ENCODE measurements at regions not wholly inside any gene's neighbourhood (a gene's known extent, or its start where the extent isn't known, plus 50 kb on each side); places are given as distances from the start of the nearest gene placed in this dataset.

GRCh38 chr13:76350399-76350798 is 535.8 kb downstream of the KCTD12 start:
- H3K4me3 ChIP-seq (ENCODE audit: low read length), result no peak overlapping the region
- TF ChIP-seq CTCF (conservative IDR thresholded peaks at IDR 0.05; ENCODE audit: low read depth, low read length), result no peak
- DNase-seq (ENCODE audit: low read depth), result no peak

- DNase-seq (ENCODE audit: low read depth), result peak; percentile 68
- no peak for TF ChIP-seq CTCF (conservative IDR thresholded peaks at IDR 0.05; ENCODE audit: low read depth, low read length)
- no peak overlapping the region for H3K4me3 ChIP-seq (ENCODE audit: low read length)
These were observed 536.5 kb downstream of the KCTD12 start for GRCh38 chr13:76349700-76350099.

- DNase-seq (ENCODE audit: low read depth), result no peak
- no peak overlapping the region for H3K4me3 ChIP-seq (ENCODE audit: low read length)
- TF ChIP-seq CTCF (conservative IDR thresholded peaks at IDR 0.05; ENCODE audit: low read depth, low read length), result no peak
These were observed 546.6 kb downstream of the KCTD12 start for GRCh38 chr13:76339649-76340048.

GRCh38 chr13:76338003-76338402 is 548.2 kb downstream of the KCTD12 start:
- H3K4me3 ChIP-seq (ENCODE audit: low read length), result no peak overlapping the region
- no peak for TF ChIP-seq CTCF (conservative IDR thresholded peaks at IDR 0.05; ENCODE audit: low read depth, low read length)
- DNase-seq (ENCODE audit: low read depth), result no peak

GRCh38 chr13:76336889-76337844 is 549.0 kb downstream of the KCTD12 start:
- TF ChIP-seq CTCF (conservative IDR thresholded peaks at IDR 0.05; ENCODE audit: low read depth, low read length), result no peak
- no peak overlapping the region for H3K4me3 ChIP-seq (ENCODE audit: low read length)
- DNase-seq (ENCODE audit: low read depth), result no peak

GRCh38 chr13:76335463-76335862 is 550.7 kb downstream of the KCTD12 start:
- no peak overlapping the region for H3K4me3 ChIP-seq (ENCODE audit: low read length)
- no peak for DNase-seq (ENCODE audit: low read depth)

More at GRCh38 chr13:76335463-76335862, 550.7 kb downstream of the KCTD12 start:
- TF ChIP-seq CTCF (conservative IDR thresholded peaks at IDR 0.05; ENCODE audit: low read depth, low read length), result no peak
